ENCODE measurements at regions not wholly inside any gene's neighbourhood (a gene's known extent, or its start where the extent isn't known, plus 50 kb on each side); places are given as distances from the start of the nearest gene placed in this dataset.

DNA sequence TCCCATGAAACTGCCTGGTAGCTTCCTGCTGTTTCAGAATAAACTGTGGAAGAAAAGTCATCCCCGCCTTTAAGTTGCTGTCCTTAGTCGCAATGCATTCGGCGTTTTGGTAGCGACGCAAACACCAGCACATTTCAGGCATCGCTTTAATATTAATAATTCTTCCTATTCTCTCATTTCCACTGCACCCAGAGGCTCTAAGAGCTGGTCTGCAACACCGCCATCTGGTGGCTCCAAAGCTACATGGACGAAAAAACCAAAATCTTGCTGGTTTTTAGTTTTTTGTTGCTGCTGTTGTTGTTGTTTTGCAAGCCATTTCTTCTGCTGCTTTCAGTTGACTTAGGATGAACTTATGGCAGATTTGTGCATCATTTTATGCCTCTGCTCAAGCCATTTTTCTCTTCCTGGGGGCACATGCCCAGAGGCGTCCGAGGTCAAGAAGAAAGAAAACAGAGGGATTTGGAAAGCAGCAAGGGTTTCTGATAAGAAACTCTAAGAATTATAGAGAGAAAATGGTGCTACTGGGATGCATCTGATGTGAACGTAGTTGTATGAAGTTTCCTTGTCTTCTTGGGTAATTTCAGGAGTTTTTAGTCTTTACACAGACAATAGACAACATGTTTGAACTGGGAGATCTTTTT is 345.4 kb upstream of the KIRREL3 start:
- peak in 1 of 2 experiments; percentile 48 for DNase-seq

DNA sequence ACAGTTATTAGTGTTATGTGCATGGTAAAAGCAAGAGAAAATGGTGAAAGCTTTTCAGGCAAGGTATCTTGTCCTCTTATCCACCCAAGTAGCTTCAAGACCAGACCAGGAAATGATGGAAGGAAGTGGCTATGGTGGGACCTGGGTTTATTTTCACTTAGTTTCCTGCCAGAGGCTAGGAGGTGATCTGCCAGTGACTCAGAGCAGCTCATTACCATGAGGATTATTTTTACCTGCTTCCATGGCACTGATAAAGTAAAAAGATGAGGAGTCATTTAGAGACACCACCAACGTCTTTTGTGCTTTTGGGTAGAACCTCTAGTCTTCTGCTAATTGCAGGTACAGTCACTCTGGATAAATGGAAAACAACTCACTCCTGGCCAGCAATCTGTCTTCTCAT is 339.9 kb upstream of the KIRREL3 start:
- no peak for DNase-seq

GRCh38 chr11:127339376-127339775 is 338.8 kb upstream of the KIRREL3 start:
- no peak for DNase-seq

- DNase-seq, result no peak
These were observed 338.1 kb upstream of the KIRREL3 start for GRCh38 chr11:127338380-127339259.

DNA sequence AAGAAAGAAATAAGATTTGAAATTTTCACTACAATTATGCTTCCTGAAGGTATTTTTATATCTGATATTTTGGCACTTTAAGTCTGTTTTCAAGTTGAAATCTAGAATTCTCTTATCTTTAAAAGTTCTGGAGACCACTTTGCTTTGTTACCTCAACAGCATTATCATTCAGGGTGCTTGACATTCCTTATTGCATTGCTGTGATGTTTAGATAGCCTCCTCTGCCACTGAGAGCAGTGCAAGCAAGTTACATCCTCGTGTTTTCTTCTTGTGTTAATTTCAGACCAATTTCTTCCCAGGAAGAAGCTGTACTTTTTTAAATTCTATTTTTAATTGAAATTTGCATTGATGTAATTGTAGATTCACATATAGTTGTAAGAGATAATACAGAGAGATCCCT is 333.9 kb upstream of the KIRREL3 start:
- no peak for DNase-seq

- DNase-seq, result no peak
These were observed 332.3 kb upstream of the KIRREL3 start for GRCh38 chr11:127332896-127333295.

- DNase-seq, result no peak
These were observed 329.5 kb upstream of the KIRREL3 start for GRCh38 chr11:127330044-127330443.

DNA sequence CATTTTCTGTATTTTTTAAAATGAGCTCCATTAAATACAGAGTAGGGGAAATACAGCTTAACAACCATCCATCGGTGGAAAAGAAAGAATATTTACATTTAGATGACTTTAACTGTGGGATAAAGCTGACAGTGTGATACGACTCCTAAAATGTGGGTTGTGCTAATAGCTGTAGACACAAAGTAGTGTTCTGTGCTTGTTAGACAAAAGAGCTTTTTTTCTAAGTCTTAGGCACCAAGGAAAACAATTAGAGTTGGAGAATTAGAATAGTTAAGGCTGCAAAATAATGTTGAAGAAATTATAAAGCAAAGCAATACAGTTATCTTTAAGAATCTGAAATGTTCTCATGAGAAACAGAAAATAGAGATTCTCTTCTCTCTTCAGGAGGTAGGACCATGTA is 307.7 kb upstream of the KIRREL3 start:
- DNase-seq, result no peak

GRCh38 chr11:127307700-127308099 is 307.1 kb upstream of the KIRREL3 start:
- no peak for DNase-seq

- DNase-seq, result no peak
These were observed 304.1 kb upstream of the KIRREL3 start for GRCh38 chr11:127304634-127305033.

GRCh38 chr11:127288926-127289325 is 288.4 kb upstream of the KIRREL3 start:
- no peak for DNase-seq

GRCh38 chr11:127281534-127281933 is 281.0 kb upstream of the KIRREL3 start:
- DNase-seq, result no peak

DNA sequence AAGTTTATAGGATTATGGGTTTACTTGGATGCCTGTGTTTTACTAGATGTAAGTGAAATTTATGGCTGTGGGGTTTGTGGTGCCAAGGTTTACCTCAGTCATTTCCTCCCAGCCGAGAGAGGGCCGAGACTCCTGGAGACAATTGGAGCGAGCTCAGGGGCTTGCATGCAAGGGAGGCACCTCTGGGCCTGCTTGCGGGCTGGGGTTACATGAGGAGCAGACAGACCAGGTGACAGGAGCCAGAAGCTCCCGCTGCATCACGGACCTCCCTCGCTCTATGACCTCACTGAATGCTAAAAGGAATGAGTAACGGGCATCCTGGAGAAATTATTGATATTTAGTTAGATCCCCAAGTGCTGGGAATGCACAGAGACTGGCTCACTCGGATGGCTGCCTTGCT is 275.2 kb upstream of the KIRREL3 start:
- DNase-seq, result no peak

- no peak for DNase-seq
These were observed 273.7 kb upstream of the KIRREL3 start for GRCh38 chr11:127274328-127274676.

- no peak for DNase-seq
These were observed 273.2 kb upstream of the KIRREL3 start for GRCh38 chr11:127273593-127274327.

- no peak for DNase-seq
These were observed 270.3 kb upstream of the KIRREL3 start for GRCh38 chr11:127270851-127271250.

- no peak for DNase-seq
These were observed 269.3 kb upstream of the KIRREL3 start for GRCh38 chr11:127269911-127270310.

DNA sequence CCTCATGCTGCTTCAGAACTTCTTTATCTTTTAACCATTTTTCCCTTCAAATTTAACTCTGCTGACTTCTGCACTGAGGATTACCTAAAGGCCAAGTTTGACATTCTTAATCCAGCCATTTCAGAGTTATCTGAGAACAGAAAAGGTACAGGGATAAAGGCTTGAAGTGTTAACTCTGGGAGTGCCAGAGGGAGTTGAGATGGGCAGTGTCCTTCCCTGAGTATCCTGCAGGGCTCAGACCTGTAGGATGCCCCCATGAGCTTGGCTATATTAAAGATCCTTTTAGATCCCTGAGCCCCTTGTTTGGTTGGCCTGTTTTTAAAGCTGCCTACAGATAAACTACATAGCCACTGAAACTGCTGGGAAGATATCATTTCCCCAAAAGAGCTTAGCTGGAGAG is 268.4 kb upstream of the KIRREL3 start:
- DNase-seq, result no peak

DNA sequence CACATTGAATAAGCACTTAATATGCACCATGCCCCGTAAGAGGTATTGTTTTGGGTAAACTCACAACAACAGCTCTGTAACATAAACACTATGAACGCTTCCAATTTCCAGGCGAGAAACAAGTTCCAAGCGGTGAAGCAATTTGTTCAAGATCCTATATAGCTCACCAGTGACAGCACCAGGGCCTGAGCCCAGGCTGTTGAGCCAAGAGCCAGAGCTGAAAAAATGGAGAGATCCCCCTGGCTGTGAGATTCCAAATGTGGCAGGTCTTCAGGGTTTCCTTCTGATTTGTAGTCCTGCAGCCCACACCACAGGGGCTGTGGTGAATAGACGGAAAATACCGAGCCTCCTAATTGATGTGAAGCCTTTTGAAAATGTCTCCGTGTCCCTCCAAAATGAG is 268.0 kb upstream of the KIRREL3 start:
- DNase-seq, result no peak

- DNase-seq, result no peak
These were observed 258.5 kb upstream of the KIRREL3 start for GRCh38 chr11:127259102-127259501.

GRCh38 chr11:127255209-127255608 is 254.6 kb upstream of the KIRREL3 start:
- no peak for DNase-seq

DNA sequence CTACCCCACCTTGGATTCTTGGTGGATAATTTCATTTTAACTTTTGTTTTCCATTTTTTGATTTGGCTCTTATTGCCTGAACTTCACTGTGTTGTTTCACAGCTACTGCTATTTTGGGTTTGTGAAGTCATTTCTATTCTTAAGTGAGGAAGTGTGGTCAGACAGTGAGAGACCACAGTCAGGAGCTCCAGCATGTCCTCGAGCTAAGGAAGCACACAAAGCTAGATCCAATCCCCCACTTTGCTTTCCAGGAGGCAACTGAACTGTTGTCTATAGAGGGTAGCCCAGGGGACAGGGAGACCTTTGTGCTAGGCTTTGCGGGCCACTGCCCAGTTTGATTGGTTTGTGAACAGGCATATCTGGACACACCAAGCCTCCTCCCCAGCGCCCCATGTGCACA is 251.8 kb upstream of the KIRREL3 start:
- no peak for DNase-seq

DNA sequence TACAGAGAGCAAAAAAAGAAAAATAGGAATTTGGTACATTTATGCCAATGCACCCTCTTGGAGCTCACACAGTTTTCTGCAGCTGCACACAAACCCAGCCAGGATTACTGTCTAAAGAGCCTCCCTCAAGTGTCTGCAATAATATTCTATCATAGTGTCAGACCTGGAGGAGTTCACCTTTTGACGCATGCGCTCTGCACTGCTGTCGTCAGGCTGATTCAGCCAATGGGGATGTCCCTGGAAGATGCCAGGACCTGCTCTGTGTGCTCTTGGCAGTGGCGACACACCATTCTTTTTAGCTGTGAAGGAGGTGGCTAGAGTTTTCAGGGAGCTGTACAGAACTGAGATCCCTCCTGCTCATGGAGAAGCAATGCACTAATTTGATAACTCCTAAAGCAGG is 249.0 kb upstream of the KIRREL3 start:
- no peak for DNase-seq

DNA sequence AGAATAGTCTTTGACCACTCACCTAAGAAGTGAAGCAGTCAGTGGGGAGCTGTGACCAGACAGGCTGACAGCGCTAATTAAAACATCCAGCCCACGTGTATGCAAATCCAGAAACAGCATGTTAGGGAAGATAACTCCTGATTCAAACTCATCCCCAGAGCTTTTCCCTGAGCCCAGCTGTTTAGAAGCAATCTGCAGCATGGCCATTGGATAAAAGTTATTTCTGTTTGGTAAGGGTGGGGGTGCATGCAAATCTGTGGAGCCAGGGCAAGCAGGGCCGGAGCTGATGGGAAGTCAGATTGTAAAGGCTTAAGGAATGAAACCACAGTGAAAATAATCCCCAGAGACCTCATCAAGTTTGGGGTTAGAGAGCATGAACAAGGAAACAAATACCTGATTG is 247.9 kb upstream of the KIRREL3 start:
- no peak for DNase-seq

Measured in NCI-H187 (cell line).